ENCODE measurements at regions not wholly inside any gene's neighbourhood (a gene's known extent, or its start where the extent isn't known, plus 50 kb on each side); places are given as distances from the start of the nearest gene placed in this dataset.

- no peak for DNase-seq (ENCODE audit: low spot score)
These were observed 176.0 kb downstream of the OLFM4 start for GRCh38 chr13:53204598-53204997.

- no peak for DNase-seq (ENCODE audit: low spot score)
These were observed 177.8 kb downstream of the OLFM4 start for GRCh38 chr13:53206455-53206854.

- DNase-seq (ENCODE audit: low spot score): peak; percentile 28
These were observed 178.9 kb downstream of the OLFM4 start for GRCh38 chr13:53207556-53207955.

- no peak for DNase-seq (ENCODE audit: low spot score)
These were observed 185.8 kb downstream of the OLFM4 start for GRCh38 chr13:53214433-53214832.

- DNase-seq (ENCODE audit: low spot score): no peak
These were observed 186.9 kb downstream of the OLFM4 start for GRCh38 chr13:53215563-53215962.

DNA sequence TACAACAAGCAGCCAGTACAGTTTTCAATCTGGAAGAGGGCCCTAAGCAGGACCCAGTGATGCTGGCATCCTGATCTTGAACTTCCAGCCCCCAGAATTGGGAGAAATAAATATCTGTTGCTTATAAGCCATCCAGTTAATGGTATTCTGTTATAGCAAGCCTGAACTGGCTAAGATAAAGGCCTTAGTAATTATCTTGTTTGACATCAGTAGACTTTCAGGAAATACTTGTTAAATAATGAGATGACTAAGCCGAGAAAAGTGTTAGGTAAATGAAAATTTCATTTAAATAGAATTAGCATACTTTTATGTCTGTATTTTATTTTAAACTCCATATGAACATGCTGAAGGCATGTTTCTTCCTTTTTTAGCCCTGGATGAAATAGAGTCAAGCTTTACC lies 188.2 kb downstream of the OLFM4 start:
- DNase-seq (ENCODE audit: low spot score): no peak

GRCh38 chr13:53217194-53217593 lies 188.6 kb downstream of the OLFM4 start:
- no peak for DNase-seq (ENCODE audit: low spot score)

GRCh38 chr13:53220038-53220437 lies 191.4 kb downstream of the OLFM4 start:
- no peak for DNase-seq (ENCODE audit: low spot score)

DNA sequence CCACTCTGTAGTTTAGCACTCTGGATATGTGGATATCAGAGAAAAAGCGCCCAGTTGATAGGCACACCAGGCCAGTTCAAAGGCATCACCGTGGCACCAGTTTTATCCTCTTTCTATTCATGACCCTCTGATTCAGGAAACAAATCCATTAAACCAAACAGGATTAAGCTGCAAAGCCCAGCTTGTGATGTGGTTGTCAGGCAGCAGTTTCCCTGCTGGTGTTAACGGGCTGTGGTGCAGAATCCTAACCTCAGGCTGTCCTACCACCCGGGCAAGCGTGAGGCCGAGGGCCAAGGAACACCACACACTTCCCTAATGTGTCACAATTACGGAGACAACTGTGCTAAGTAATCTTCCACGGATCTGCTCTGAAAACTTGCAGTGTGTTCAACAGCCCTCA lies 209.1 kb downstream of the OLFM4 start:
- DNase-seq (ENCODE audit: low spot score): no peak

DNA sequence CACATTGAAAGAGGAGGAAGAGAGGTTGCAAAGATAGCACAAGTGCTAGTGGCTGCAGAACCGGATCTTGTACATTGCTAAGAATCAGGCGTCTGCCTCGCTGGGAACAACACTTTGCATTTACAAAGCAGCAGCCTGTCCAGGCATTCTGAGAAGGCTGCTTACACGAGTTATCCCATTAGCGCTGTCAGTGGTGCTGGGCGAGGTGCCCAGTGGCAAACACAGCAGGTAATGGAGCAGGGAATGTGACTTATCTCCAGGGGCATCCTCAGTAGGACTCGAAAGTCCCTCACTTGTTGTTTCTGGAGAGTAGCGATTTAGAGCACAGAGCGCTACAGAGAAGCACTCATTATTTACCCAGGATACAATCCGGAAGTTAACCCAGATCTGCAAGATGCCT lies 209.6 kb downstream of the OLFM4 start:
- no peak for DNase-seq (ENCODE audit: low spot score)

DNA sequence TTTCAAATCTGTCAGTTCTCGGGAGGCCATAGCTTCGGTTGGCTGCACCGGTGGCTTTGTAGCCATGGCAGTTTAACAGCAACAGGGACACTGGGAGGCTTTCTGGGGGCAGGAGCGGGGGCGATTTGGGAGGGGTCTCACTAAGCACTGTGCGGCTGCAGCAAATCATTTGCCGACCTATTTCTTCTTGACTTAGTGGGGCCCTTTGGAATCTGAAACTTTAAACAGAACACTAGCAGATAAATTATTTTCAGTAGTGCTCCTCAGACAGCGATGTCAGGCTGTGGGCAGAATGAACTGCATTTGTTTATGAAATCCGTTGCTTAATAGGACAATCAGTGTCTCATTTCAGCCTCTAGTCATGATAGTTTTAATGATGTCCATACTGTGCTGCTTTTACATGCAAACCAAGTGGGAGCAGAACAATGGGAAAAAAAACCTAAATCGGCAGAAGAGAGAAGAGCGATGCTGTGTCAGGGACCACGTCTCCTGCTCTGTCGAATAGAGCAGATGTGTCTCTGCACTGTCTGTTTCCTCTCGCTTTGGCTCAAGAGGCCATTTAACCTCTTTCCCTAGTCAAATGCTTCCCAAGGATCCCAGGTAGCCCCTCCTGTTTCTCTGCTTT lies 211.9 kb downstream of the OLFM4 start:
- no peak for DNase-seq (ENCODE audit: low spot score)

- DNase-seq (ENCODE audit: low spot score): no peak
These were observed 213.3 kb downstream of the OLFM4 start for GRCh38 chr13:53241891-53242348.

DNA sequence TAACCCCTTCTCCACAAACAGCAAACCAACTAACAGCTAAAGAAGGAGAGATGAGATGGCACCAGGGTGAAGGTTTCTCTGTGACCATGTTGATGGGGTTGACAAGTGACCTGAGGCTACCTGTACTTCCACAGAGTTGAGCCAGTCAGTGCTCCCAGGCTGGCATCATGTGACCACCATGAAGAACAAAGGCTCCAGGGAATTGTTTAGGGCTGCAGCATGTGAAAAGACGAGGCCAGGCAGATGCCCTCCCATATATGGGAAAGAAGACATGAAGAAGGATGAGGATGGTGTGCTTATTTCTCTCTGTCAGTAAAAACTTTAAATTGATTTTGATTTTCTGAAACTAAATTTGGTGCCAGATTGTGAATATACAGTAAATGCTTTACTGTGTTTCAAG lies 220.6 kb downstream of the OLFM4 start:
- no peak for DNase-seq (ENCODE audit: low spot score)

GRCh38 chr13:53250272-53250875 lies 221.8 kb downstream of the OLFM4 start:
- DNase-seq (ENCODE audit: low spot score): peak; percentile 91

DNA sequence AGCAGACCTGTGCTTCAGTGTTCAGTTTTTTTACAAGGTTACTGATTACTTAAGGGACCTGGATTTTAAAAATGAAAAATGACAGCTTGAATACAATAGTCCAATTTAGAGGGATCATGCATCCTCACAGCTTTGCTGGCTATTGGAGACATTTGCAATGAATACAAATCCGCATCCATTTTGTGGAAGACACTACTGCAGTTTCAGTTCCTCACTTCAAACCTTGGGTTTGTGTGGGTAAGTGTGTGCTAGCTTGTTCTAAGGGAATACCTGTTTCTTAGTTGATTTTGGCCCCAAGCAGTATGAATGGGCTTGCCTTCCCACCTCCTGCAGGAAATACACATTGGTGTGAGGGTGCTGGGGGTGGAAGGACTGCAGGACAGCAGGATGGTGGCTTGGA lies 222.4 kb downstream of the OLFM4 start:
- DNase-seq (ENCODE audit: low spot score): no peak

GRCh38 chr13:53254500-53254899 lies 225.9 kb downstream of the OLFM4 start:
- no peak for DNase-seq (ENCODE audit: low spot score)

- DNase-seq (ENCODE audit: low spot score): no peak
These were observed 227.2 kb downstream of the OLFM4 start for GRCh38 chr13:53255795-53256194.

- no peak for DNase-seq (ENCODE audit: low spot score)
These were observed 232.0 kb downstream of the OLFM4 start for GRCh38 chr13:53260594-53260993.

- DNase-seq (ENCODE audit: low spot score): peak; percentile 12
These were observed 236.3 kb downstream of the OLFM4 start for GRCh38 chr13:53264751-53265385.

DNA sequence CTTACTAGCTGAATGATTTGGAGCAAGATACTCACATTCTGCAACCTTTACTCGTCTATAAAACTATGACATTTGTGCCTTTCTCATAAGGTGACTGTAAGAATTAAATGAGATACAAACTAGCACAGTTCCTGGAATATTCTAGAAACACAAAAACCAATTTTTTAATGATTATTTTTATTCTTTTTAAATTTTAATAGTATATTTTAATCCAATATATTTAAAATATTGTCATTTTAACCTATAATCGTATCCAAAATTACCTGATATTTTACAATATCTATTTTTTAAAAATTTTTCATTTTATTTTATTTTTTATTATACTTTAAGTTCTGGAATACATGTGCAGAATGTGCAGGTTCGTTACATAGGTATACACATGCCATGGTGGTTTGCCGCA lies 238.1 kb downstream of the OLFM4 start:
- DNase-seq (ENCODE audit: low spot score): no peak

DNA sequence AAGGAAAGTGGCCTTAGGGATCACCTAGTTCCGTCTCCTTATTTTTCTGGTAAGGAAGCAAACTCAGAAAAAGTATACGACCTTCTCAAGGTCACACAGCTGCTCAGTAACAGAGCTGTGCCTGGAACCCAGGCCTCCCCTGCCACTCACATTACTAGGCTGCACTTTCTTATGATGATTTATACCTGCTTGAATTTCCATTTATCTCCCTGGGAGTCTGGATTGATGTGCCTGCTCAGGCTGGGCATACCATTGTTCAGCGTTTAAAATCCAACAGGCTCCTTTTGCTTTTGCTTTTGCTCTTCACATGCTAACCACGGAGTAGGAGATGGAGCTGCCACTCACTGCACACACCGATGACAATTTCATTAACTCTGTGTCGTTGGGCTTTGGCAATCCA lies 241.0 kb downstream of the OLFM4 start:
- no peak for DNase-seq (ENCODE audit: low spot score)

DNA sequence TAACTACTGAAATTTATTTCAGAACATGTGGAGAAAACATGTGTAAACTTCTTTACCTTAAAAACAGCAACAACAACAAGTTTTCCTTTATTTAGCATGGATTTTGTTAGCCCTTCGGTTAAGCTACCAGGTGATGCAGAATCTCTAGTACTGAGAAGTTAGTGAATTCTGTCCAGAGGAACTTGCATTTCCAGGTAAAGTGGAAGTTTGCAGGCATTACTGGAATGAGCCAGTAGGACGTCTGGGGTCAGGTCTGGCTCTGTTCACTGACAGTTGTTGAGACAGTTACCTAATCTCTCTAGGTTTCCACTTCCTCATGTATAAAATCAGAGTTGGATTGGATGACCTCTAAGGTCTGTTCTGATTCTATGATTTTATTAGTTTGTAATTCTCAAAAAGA lies 244.3 kb downstream of the OLFM4 start:
- no peak for DNase-seq (ENCODE audit: low spot score)

DNA sequence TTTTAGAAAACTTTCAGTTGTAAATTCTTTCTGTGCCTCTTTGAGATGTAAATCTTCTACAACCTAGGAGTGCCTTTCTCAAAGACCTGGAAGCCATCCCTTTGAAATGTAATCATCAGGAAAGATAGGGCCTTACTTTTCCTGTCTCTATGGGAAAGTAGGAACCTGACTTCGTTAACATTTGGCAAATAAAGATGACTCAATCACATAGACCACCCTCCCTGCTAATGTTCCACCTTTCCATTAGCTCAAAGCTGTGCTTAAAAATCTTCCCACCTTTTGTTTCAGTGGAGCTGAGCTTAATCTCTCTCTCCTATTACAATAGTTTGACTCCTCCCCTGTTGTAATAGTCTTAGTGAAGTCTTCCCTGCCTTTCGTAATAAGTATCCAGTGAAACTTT lies 247.7 kb downstream of the OLFM4 start:
- DNase-seq (ENCODE audit: low spot score): no peak

DNA sequence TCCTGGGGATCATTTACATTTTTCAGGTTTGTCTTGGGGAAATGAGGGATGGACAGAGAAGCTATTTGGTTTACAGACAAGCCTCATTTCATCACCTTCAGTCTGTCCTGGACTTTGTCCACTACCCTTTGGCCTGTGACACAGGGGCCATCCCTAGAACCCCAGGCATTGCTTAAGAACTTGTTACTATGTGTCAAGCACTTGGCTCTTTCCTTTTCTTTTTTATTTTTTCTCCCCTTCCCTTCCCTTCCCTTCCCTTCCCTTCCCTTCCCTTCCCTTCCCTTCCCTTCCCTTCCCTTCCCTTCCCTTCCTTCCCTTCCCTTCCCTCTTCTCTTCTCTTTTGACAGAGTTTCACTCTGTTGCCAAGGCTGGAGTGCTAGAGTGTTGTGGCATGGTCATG lies 253.1 kb downstream of the OLFM4 start:
- DNase-seq (ENCODE audit: low spot score): no peak

All from pons (tissue), 1 donor.